OCI-LY1 (cell line): ENCODE measurements at regions not wholly inside any gene's neighbourhood (a gene's known extent, or its start where the extent isn't known, plus 50 kb on each side); places are given as distances from the start of the nearest gene placed in this dataset.

Source experiments
- H2AFZ ChIP-seq: fragments of 200-600 bp; sonication (generic), shearing (Covaris generic); 2 replicates; pipeline ENCODE4 v1.6.0; 2014; ENCODE audit warnings: antibody characterized with exemption, mild to moderate bottlenecking, low read length
- H3F3A ChIP-seq: fragments of 200-600 bp; sonication (generic), shearing (Covaris generic); 2 replicates; pipeline ENCODE4 v1.6.0; 2014; ENCODE audit warnings: mild to moderate bottlenecking, antibody characterized with exemption, low read length, moderate library complexity; ENCODE audit not compliant: insufficient read depth
- H3K27ac ChIP-seq: fragments of 200-600 bp; sonication (generic); 2 replicates; pipeline ENCODE4 v1.5.1; 2014; ENCODE audit warnings: low read length, mixed run types, mild to moderate bottlenecking, low read depth; ENCODE audit not compliant: poor library complexity, severe bottlenecking
- H3K27me3 ChIP-seq: fragments of 200-600 bp; sonication (generic); 2 replicates; pipeline ENCODE4 v1.6.0; 2014; ENCODE audit warnings: antibody characterized with exemption, mild to moderate bottlenecking, low read length, moderate library complexity; ENCODE audit not compliant: insufficient read depth
- H3K36me3 ChIP-seq: fragments of 200-600 bp; sonication (generic); 2 replicates; pipeline ENCODE4 v1.6.1; 2014; ENCODE audit warnings: mild to moderate bottlenecking, antibody characterized with exemption, low read length, moderate library complexity, mixed read lengths; ENCODE audit not compliant: insufficient read depth
- H3K4me1 ChIP-seq: fragments of 200-600 bp; sonication (generic); 2 replicates; pipeline ENCODE4 v1.5.1; 2014; ENCODE audit warnings: mild to moderate bottlenecking, low read length, moderate library complexity; ENCODE audit not compliant: insufficient read depth, severe bottlenecking
- H3K4me2 ChIP-seq: fragments of 200-600 bp; sonication (generic), shearing (Covaris generic); 2 replicates; pipeline ENCODE4 v1.6.1; 2014; ENCODE audit warnings: low read length
- H3K4me3 ChIP-seq: fragments of 200-600 bp; sonication (generic); 2 replicates; pipeline ENCODE4 v1.5.1; 2014; ENCODE audit warnings: low read length, low read depth, mild to moderate bottlenecking, mixed read lengths; ENCODE audit not compliant: poor library complexity, severe bottlenecking
- H3K79me2 ChIP-seq: fragments of 200-600 bp; shearing (Covaris generic); 2 replicates; pipeline ENCODE4 v1.6.1; 2016; ENCODE audit warnings: mixed run types, low read length, mixed read lengths; ENCODE audit not compliant: insufficient read depth
- H3K9ac ChIP-seq: fragments of 200-600 bp; sonication (generic), shearing (Covaris generic); 2 replicates; pipeline ENCODE4 v1.6.1; 2014; ENCODE audit warnings: mild to moderate bottlenecking, low read length, mixed read lengths
- H3K9me2 ChIP-seq: fragments of 200-600 bp; sonication (generic), shearing (Covaris generic); 2 replicates; pipeline ENCODE4 v1.6.1; 2014; ENCODE audit warnings: low read depth, mild to moderate bottlenecking, low read length, mixed read lengths
- H3K9me3 ChIP-seq: fragments of 200-600 bp; shearing (Covaris generic); 2 replicates; pipeline ENCODE4 v1.6.1; 2014; ENCODE audit warnings: low read length, mixed read lengths
- H4K20me1 ChIP-seq: fragments of 200-600 bp; sonication (generic), shearing (Covaris generic); 2 replicates; pipeline ENCODE4 v1.6.0; 2016; ENCODE audit warnings: mild to moderate bottlenecking, low read length; ENCODE audit not compliant: insufficient read depth
- CTCF ChIP-seq: fragments of 200-600 bp; sonication (generic), shearing (Covaris generic); IDR thresholded peaks from 2 replicates; pipeline ENCODE4 v1.5.1; 2017; ENCODE audit warnings: mild to moderate bottlenecking, antibody characterized with exemption, low read length, moderate library complexity, mixed read lengths
- EZH2 ChIP-seq: fragments of 200-600 bp; sonication (generic), shearing (Covaris generic); IDR thresholded peaks from 2 replicates; pipeline ENCODE4 v1.8.0; 2017; ENCODE audit warnings: borderline replicate concordance, mixed run types, mild to moderate bottlenecking, antibody characterized with exemption, low read length, moderate library complexity, mixed read lengths

GRCh38 chr18:55064760-55065159 is 105.5 kb upstream of the CCDC68 start:
- Histone ChIP-seq H3K4me1 (no peaks in the 10 kb centered on the region), H2AFZ (no peak overlapping the region), H3K4me3 (no peak overlapping the region), H3K36me3 (no peaks in the 10 kb centered on the region), H4K20me1 (no peaks in the 10 kb centered on the region), H3K9me2 (no peaks in the 10 kb centered on the region), H3K27ac (no peak overlapping the region), H3F3A (no peaks in the 10 kb centered on the region), H3K9me3 (no peaks in the 10 kb centered on the region), H3K27me3 (no peaks in the 10 kb centered on the region), H3K79me2 (no peaks in the 10 kb centered on the region), H3K4me2 (no peak overlapping the region), H3K9ac (no peak overlapping the region)
- TF ChIP-seq CTCF (no peak), EZH2 (no peak)

DNA sequence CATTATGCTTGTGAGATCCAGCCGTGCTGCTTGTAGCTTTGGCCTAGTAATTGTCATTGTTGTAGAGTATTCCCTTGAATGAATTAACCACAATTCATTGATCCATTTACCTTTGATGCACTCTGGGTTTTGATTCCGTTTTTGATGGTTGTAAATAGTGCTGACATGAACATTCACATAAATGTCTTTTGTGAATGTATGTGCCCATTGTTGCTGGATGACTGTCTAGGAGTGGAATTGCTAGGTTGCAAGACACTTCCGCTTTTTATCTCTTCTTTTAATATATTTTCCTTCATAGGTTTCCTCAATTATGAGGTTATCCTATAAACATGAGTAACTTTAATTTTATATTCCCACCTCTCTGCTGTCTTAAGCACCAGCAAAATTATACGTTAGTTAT is 104.8 kb upstream of the CCDC68 start:
- Histone ChIP-seq H3K27ac (no peak overlapping the region), H3K36me3 (no peaks in the 10 kb centered on the region), H3K79me2 (no peaks in the 10 kb centered on the region), H4K20me1 (no peaks in the 10 kb centered on the region), H3K9me3 (no peaks in the 10 kb centered on the region), H3K27me3 (no peaks in the 10 kb centered on the region), H3K4me1 (no peaks in the 10 kb centered on the region), H3K9ac (no peak overlapping the region), H3F3A (no peaks in the 10 kb centered on the region), H3K4me3 (no peak overlapping the region), H2AFZ (no peak overlapping the region), H3K4me2 (no peak overlapping the region), H3K9me2 (no peaks in the 10 kb centered on the region)
- TF ChIP-seq CTCF (no peak), EZH2 (no peak)

- Histone ChIP-seq H3K9me2 (no peaks in the 10 kb centered on the region), H3K79me2 (no peaks in the 10 kb centered on the region), H3K4me2 (no peak overlapping the region), H3K27ac (no peak overlapping the region), H3F3A (no peaks in the 10 kb centered on the region), H2AFZ (no peak overlapping the region), H3K4me3 (no peak overlapping the region), H4K20me1 (no peaks in the 10 kb centered on the region), H3K9me3 (no peaks in the 10 kb centered on the region), H3K27me3 (no peaks in the 10 kb centered on the region), H3K4me1 (no peaks in the 10 kb centered on the region), H3K36me3 (no peaks in the 10 kb centered on the region), H3K9ac (no peak overlapping the region)
- no peak for TF ChIP-seq CTCF
- no peak for TF ChIP-seq EZH2
These were observed 95.0 kb upstream of the CCDC68 start for GRCh38 chr18:55054021-55054990.
